ENCODE measurements at regions not wholly inside any gene's neighbourhood (a gene's known extent, or its start where the extent isn't known, plus 50 kb on each side); places are given as distances from the start of the nearest gene placed in this dataset.

DNA sequence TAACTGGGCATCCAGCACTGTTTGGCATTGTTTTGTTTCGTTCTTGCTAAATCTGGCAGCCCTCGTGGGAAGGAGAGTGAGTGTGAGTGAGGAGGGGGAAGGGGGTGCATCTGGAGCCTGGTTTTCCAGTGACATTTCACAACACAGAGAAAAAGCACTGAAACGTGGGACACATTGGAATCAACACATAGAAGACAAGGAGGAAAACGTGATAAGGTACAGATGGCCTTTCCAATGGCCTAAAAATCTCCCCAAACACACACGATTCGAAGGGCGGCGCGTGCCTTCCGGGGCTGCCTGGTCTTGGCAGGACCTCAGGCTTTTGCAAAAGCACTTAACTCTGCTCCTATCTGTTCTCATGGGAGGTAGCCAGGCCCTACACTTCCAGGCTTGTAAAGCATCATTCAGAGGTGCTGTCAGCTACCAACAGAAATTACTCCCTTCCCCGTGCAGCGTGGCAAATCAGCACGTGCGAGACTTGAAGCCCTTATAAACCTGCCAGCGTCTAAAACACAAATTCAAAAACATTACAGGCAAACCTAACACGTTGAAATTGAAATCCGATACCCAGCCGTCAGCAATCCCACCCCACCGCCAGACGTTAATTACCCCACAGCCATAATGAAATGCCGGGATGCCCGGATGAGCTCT lies 129.4 kb downstream of the OLFM1 start:
- Histone ChIP-seq H3K9me3 (no peaks in the 10 kb centered on the region), H3K36me3 (ENCODE audit: low read depth, missing control alignments) (no peaks in the 10 kb centered on the region), H3K4me3 (no peak overlapping the region), H3K27me3 (no peaks in the 10 kb centered on the region), H3K4me1 (no peaks in the 10 kb centered on the region), H3K27ac (no peak overlapping the region)
- DNase-seq = no peak
- intact Hi-C loops (cut with DNase I; ENCODE audit: low total_unique reads) = no loop called here
- no peak for TF ChIP-seq CTCF (IDR thresholded peaks at IDR 0.05)
- no peak for TF ChIP-seq POLR2A (IDR thresholded peaks at IDR 0.05)
- WGBS, 2 donors = 47 to 59% methylated on average over 22 of the region's 22 CpGs

DNA sequence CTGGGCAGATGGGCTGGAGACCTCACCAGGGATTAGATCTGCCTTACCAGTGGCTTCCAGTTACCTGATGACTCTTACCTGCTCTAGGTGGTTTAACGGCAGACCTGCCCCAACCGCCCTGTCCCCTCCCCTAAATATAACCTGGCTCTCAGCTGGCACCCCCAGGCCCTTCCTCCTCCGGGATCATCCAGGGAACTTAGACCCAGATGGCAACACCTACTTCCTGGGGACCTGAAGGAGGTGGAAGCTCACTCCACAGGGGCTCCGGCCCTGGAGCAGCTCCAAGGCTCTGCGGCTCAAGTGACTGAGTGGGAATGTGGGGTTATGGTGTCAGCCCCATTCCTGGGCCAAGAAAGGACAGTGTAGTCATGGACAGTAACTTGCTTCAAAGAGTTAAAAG lies 130.4 kb downstream of the OLFM1 start:
- 80% methylated on average over 5 of the region's 5 CpGs; no CpG with 5 or more reads in 1 of the 2 donors for WGBS, 2 donors
- Histone ChIP-seq H3K4me3 (no peak overlapping the region), H3K9me3 (no peaks in the 10 kb centered on the region), H3K4me1 (no peaks in the 10 kb centered on the region), H3K36me3 (ENCODE audit: low read depth, missing control alignments) (no peaks in the 10 kb centered on the region), H3K27ac (no peak overlapping the region), H3K27me3 (no peaks in the 10 kb centered on the region)
- intact Hi-C loops (cut with DNase I; ENCODE audit: low total_unique reads) = no loop called here
- TF ChIP-seq CTCF (IDR thresholded peaks at IDR 0.05) = no peak
- no peak for TF ChIP-seq POLR2A (IDR thresholded peaks at IDR 0.05)
- DNase-seq = no peak

DNA sequence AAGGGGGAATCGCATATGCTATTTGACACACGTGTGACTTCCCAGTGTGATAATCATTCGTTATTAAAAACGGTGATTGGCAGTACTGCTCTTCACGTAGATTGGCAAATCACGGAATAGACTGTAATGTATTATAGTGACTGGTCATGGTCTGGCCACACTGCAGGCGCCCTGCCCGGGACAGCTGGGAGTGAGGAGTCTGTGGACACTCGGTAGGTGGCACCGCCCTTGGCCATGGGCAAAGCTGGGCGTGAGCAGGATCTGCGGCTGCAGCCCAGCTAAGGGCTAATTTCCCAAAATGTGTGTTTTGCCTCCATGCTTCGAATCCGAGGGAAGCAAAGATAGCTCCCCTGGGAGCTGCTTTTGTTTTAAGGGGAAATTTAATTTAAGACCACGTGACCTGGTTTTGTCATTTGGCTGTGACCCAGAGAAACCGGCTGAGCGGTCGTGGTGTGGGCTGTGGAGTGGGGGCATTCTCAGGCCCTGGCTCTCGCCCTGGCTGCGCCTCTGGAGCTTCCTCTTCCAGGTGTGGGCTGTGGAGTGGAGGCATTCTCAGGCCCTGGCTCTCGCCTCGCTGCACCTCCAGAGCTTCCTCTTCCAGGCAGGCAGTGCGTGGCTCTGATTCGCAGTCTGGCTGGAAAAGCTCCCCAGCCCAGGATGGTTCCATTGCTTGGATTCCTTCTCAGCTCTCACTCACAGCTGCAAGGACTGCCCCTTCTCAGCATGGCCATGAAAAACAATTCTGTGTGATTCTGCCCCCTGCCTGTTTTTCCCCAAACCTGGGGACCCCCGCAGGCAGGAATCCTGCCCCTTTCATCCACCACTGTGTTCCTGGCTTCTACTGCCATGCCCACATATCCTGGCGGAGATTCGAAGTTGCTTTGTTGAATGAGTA lies 131.1 kb downstream of the OLFM1 start:
- no peaks in the 10 kb centered on the region for H3K36me3 ChIP-seq (ENCODE audit: low read depth, missing control alignments)
- 52 to 78% methylated on average over 11 to 27 of the region's 27 CpGs for WGBS, 2 donors
- TF ChIP-seq POLR2A (IDR thresholded peaks at IDR 0.05) (no peak), CTCF (IDR thresholded peaks at IDR 0.05) (no peak)
- no peaks in the 10 kb centered on the region for H3K27me3 ChIP-seq
- intact Hi-C loops (cut with DNase I; ENCODE audit: low total_unique reads) = no loop called here
- H3K4me3 ChIP-seq = no peak overlapping the region
- H3K9me3 ChIP-seq = no peaks in the 10 kb centered on the region
- H3K4me1 ChIP-seq = no peaks in the 10 kb centered on the region
- H3K27ac ChIP-seq = no peak overlapping the region
- no peak for DNase-seq

DNA sequence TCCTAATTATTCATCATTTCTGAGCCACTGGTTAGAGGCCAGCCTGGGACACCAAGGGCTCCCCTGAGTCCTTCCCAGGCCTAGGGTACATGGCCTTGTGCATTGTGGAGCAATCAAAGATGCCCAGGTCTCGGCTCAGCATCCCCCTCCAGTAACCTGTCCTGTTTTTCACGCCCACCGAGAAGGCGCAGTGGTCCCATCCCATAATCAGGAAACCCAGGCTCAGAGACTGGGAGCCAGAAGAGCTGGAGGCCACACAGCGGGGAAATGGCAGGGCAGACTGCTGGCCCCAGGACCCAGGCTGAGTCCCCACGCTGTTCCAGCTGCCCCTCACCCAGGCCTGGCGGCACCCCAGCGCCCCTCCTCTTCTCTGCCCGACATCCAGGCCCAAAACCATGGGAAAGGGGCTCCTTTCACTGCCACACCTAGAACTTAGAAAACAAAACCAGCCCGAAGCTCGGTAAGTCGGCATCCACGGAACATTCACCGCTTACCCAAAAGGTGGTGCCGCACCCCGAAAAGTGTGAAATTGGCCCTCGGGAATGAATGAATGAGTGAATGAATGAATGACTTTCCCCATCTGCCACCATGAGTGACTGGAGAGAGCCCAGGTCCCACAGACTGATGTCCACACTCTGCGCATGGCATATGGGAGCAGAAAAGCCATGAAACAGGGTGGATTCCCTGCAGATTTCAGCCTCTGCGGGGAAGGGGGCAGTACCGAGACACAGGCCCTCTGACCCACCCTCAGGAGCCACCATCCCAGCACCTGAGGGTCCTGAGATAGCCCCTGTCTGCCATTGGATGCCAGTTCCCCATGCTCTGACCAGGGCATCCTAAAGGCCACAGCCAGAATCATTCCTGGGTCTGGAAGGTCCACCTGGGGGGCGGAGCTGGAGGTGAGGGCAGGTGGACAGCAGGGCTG lies 132.5 kb downstream of the OLFM1 start:
- Histone ChIP-seq H3K9me3 (no peaks in the 10 kb centered on the region), H3K27me3 (no peaks in the 10 kb centered on the region), H3K36me3 (ENCODE audit: low read depth, missing control alignments) (no peaks in the 10 kb centered on the region), H3K4me1 (no peaks in the 10 kb centered on the region), H3K27ac (no peak overlapping the region), H3K4me3 (no peak overlapping the region)
- intact Hi-C loops (cut with DNase I; ENCODE audit: low total_unique reads) = no loop called here
- 87 to 89% methylated on average over 14 to 21 of the region's 21 CpGs for WGBS, 2 donors
- DNase-seq = no peak
- TF ChIP-seq POLR2A (IDR thresholded peaks at IDR 0.05) (no peak), CTCF (IDR thresholded peaks at IDR 0.05) (no peak)
